HepG2 (cell line): ENCODE measurements at regions not wholly inside any gene's neighbourhood (a gene's known extent, or its start where the extent isn't known, plus 50 kb on each side); places are given as distances from the start of the nearest gene placed in this dataset.
A peak's percentile ranks its signal among the peaks of the same experiment; 100 is the strongest.

ENCODE experiments used
- ARHGAP35 ChIP-seq: sonication (generic); formaldehyde crosslinking; IDR thresholded peaks from 2 replicates; pipeline ENCODE4 v1.9.0; 2022; ENCODE audit warnings: mild to moderate bottlenecking, inconsistent platforms, moderate library complexity, missing genetic modification reagents, borderline replicate concordance
- CEBPB ChIP-seq: IDR thresholded peaks from 2 replicates; pipeline ENCODE4 v1.6.1; 2011; ENCODE audit warnings: low read depth, low read length, improper control_type of control experiment, borderline replicate concordance
- DPF2 ChIP-seq: sonication (generic); formaldehyde crosslinking; IDR thresholded peaks from 2 replicates; pipeline ENCODE4 v1.4.0; 2020; ENCODE audit warnings: mild to moderate bottlenecking, low read depth, missing genetic modification reagents, borderline replicate concordance
- DRAP1 ChIP-seq: IDR thresholded peaks from 2 replicates; pipeline ENCODE4 v1.6.1; 2016; ENCODE audit warnings: missing genetic modification reagents, missing compliant biosample characterization
- HMG20A ChIP-seq: IDR thresholded peaks from 2 replicates; pipeline ENCODE4 v1.6.1; 2016; ENCODE audit warnings: borderline replicate concordance
- NCOA2 ChIP-seq: sonication (generic); formaldehyde crosslinking; IDR thresholded peaks from 2 replicates; pipeline ENCODE4 v1.8.0; 2022; ENCODE audit warnings: inconsistent platforms
- NR0B2 ChIP-seq: sonication (generic); formaldehyde crosslinking; IDR thresholded peaks from 2 replicates; pipeline ENCODE4 v1.4.0; 2020; ENCODE audit warnings: mild to moderate bottlenecking, missing genetic modification reagents
- SOX6 ChIP-seq, 2 experiments: fragments of 450-650 bp in 1 of 2; sonication (generic) in 1 of 2; formaldehyde crosslinking in 1 of 2; IDR thresholded peaks; 2 replicates each; pipeline versions ENCODE4 v1.4.0 to v1.6.1; 2017 to 2020; ENCODE audit warnings: antibody characterized with exemption in 1 of 2, mild to moderate bottlenecking in 1 of 2, missing genetic modification reagents in 1 of 2
- ZNF12 ChIP-seq: sonication (generic); formaldehyde crosslinking; IDR thresholded peaks from 2 replicates; pipeline ENCODE4 v1.5.0; 2020; ENCODE audit warnings: missing genetic modification reagents
- ZNF331 ChIP-seq: sonication (generic); formaldehyde crosslinking; IDR thresholded peaks from 2 replicates; pipeline ENCODE4 v1.4.0; 2020; ENCODE audit warnings: missing genetic modification reagents
- ZNF382 ChIP-seq: sonication (generic); formaldehyde crosslinking; IDR thresholded peaks from 2 replicates; pipeline ENCODE4 v1.5.0; 2020; ENCODE audit warnings: missing genetic modification reagents, mild to moderate bottlenecking, borderline replicate concordance
- ZNF605 ChIP-seq: sonication (generic); formaldehyde crosslinking; IDR thresholded peaks from 2 replicates; pipeline ENCODE4 v1.8.0; 2022; ENCODE audit warnings: mild to moderate bottlenecking, missing genetic modification reagents
- ZNF710 ChIP-seq: sonication (generic); formaldehyde crosslinking; IDR thresholded peaks from 2 replicates; pipeline ENCODE4 v1.5.0; 2020; ENCODE audit warnings: mild to moderate bottlenecking, missing genetic modification reagents, borderline replicate concordance
- ZNF749 ChIP-seq: sonication (generic); formaldehyde crosslinking; IDR thresholded peaks from 2 replicates; pipeline ENCODE4 v1.8.0; 2022; ENCODE audit warnings: mild to moderate bottlenecking, missing genetic modification reagents, moderate library complexity, borderline replicate concordance
- ZSCAN29 ChIP-seq: sonication (generic); formaldehyde crosslinking; conservative IDR thresholded peaks from 2 replicates; pipeline ENCODE4 v1.4.0; 2020; ENCODE audit warnings: mild to moderate bottlenecking, missing genetic modification reagents
- TF ChIP-seq, protein P1 (sequence below), 2 experiments: fragments of 450-650 bp in 1 of 2; sonication (generic) in 1 of 2; formaldehyde crosslinking; IDR thresholded peaks; 2 replicates each; pipeline versions ENCODE4 v1.5.0 to v1.8.0; 2020 to 2022; ENCODE audit warnings: mild to moderate bottlenecking in 1 of 2, missing genetic modification reagents in 1 of 2
- TF ChIP-seq, protein P2 (sequence below): sonication (generic); formaldehyde crosslinking; IDR thresholded peaks from 2 replicates; pipeline ENCODE4 v1.4.0; 2020; ENCODE audit warnings: mild to moderate bottlenecking, missing genetic modification reagents

- TF ChIP-seq, protein P1, sequence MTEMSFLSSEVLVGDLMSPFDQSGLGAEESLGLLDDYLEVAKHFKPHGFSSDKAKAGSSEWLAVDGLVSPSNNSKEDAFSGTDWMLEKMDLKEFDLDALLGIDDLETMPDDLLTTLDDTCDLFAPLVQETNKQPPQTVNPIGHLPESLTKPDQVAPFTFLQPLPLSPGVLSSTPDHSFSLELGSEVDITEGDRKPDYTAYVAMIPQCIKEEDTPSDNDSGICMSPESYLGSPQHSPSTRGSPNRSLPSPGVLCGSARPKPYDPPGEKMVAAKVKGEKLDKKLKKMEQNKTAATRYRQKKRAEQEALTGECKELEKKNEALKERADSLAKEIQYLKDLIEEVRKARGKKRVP (CRISPR knock-in tag; IDR thresholded peaks at IDR 0.05), result no peak
- TF ChIP-seq SOX6 (IDR thresholded peaks at IDR 0.05) (no peak), SOX6 (CRISPR knock-in tag; IDR thresholded peaks at IDR 0.05) (0 out of 2 replicates have a peak, but pooled peaks have one; percentile 16), ARHGAP35 (CRISPR knock-in tag) (no peak), ZNF749 (CRISPR knock-in tag) (no peak), HMG20A (CRISPR knock-in tag) (no peak), DPF2 (CRISPR knock-in tag) (no peak), ZNF605 (CRISPR knock-in tag) (no peak), NR0B2 (CRISPR knock-in tag) (no peak), ZSCAN29 (CRISPR knock-in tag) (no peak), ZNF382 (CRISPR knock-in tag) (no peak), NCOA2 (no peak), ZNF12 (CRISPR knock-in tag) (no peak), ZNF331 (no peak), ZNF710 (CRISPR knock-in tag) (no peak), CEBPB (peak; percentile 71), DRAP1 (CRISPR knock-in tag) (no peak)
- TF ChIP-seq, protein P2, sequence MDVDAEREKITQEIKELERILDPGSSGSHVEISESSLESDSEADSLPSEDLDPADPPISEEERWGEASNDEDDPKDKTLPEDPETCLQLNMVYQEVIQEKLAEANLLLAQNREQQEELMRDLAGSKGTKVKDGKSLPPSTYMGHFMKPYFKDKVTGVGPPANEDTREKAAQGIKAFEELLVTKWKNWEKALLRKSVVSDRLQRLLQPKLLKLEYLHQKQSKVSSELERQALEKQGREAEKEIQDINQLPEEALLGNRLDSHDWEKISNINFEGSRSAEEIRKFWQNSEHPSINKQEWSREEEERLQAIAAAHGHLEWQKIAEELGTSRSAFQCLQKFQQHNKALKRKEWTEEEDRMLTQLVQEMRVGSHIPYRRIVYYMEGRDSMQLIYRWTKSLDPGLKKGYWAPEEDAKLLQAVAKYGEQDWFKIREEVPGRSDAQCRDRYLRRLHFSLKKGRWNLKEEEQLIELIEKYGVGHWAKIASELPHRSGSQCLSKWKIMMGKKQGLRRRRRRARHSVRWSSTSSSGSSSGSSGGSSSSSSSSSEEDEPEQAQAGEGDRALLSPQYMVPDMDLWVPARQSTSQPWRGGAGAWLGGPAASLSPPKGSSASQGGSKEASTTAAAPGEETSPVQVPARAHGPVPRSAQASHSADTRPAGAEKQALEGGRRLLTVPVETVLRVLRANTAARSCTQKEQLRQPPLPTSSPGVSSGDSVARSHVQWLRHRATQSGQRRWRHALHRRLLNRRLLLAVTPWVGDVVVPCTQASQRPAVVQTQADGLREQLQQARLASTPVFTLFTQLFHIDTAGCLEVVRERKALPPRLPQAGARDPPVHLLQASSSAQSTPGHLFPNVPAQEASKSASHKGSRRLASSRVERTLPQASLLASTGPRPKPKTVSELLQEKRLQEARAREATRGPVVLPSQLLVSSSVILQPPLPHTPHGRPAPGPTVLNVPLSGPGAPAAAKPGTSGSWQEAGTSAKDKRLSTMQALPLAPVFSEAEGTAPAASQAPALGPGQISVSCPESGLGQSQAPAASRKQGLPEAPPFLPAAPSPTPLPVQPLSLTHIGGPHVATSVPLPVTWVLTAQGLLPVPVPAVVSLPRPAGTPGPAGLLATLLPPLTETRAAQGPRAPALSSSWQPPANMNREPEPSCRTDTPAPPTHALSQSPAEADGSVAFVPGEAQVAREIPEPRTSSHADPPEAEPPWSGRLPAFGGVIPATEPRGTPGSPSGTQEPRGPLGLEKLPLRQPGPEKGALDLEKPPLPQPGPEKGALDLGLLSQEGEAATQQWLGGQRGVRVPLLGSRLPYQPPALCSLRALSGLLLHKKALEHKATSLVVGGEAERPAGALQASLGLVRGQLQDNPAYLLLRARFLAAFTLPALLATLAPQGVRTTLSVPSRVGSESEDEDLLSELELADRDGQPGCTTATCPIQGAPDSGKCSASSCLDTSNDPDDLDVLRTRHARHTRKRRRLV, result no peak
These were observed 52.5 kb upstream of the RESF1 start (continued) for GRCh38 chr12:31906557-31907301.
